Skeletal muscle cell (primary cell): ENCODE measurements at regions not wholly inside any gene's neighbourhood (a gene's known extent, or its start where the extent isn't known, plus 50 kb on each side); places are given as distances from the start of the nearest gene placed in this dataset.
A peak's percentile ranks its signal among the peaks of the same experiment; 100 is the strongest.

Source experiments
- DNase-seq: peaks from one replicate; pipeline ENCODE4 v3.0.0-alpha.2; 2010; ENCODE audit warnings: low read depth
- H3K4me3 ChIP-seq: 2 replicates; pipeline ENCODE4 v1.5.1; 2011; ENCODE audit warnings: low read depth, mild to moderate bottlenecking, control low read depth, low read length, moderate library complexity

- no peak for DNase-seq
- H3K4me3 ChIP-seq, result no peak overlapping the region
Measured at GRCh38 chr4:124329134-124329533, 383.4 kb downstream of the ANKRD50 start.

GRCh38 chr4:124330045-124330444 is 382.5 kb downstream of the ANKRD50 start:
- no peak for DNase-seq
- no peak overlapping the region for H3K4me3 ChIP-seq

GRCh38 chr4:124331781-124332180 is 380.8 kb downstream of the ANKRD50 start:
- no peak for DNase-seq

GRCh38 chr4:124333466-124333865 is 379.1 kb downstream of the ANKRD50 start:
- no peak for DNase-seq
- no peak overlapping the region for H3K4me3 ChIP-seq

More at GRCh38 chr4:124331781-124332180, 380.8 kb downstream of the ANKRD50 start:
- no peak overlapping the region for H3K4me3 ChIP-seq

GRCh38 chr4:124334119-124334518 is 378.4 kb downstream of the ANKRD50 start:
- peak; percentile 76 for DNase-seq
- H3K4me3 ChIP-seq, result no peak overlapping the region

- DNase-seq, result no peak
- no peak overlapping the region for H3K4me3 ChIP-seq
Measured at GRCh38 chr4:124337874-124338273, 374.7 kb downstream of the ANKRD50 start.

GRCh38 chr4:124343661-124344171 is 368.8 kb downstream of the ANKRD50 start:
- no peak for DNase-seq
- no peak overlapping the region for H3K4me3 ChIP-seq

GRCh38 chr4:124372916-124373315 is 339.6 kb downstream of the ANKRD50 start:
- DNase-seq, result no peak
- no peak overlapping the region for H3K4me3 ChIP-seq

GRCh38 chr4:124386163-124386562 is 326.4 kb downstream of the ANKRD50 start:
- no peak overlapping the region for H3K4me3 ChIP-seq
- DNase-seq, result no peak

GRCh38 chr4:124386648-124387047 is 325.9 kb downstream of the ANKRD50 start:
- DNase-seq, result no peak

GRCh38 chr4:124389591-124389990 is 322.9 kb downstream of the ANKRD50 start:
- no peak overlapping the region for H3K4me3 ChIP-seq
- DNase-seq, result no peak

More at GRCh38 chr4:124386648-124387047, 325.9 kb downstream of the ANKRD50 start:
- H3K4me3 ChIP-seq, result no peak overlapping the region

- H3K4me3 ChIP-seq, result no peak overlapping the region
- no peak for DNase-seq
Measured at GRCh38 chr4:124390861-124391260, 321.7 kb downstream of the ANKRD50 start.

- H3K4me3 ChIP-seq, result no peak overlapping the region
- no peak for DNase-seq
Measured at GRCh38 chr4:124396333-124396732, 316.2 kb downstream of the ANKRD50 start.

- H3K4me3 ChIP-seq, result no peak overlapping the region
- no peak for DNase-seq
Measured at GRCh38 chr4:124401606-124402005, 310.9 kb downstream of the ANKRD50 start.

- DNase-seq, result no peak
- no peak overlapping the region for H3K4me3 ChIP-seq
Measured at GRCh38 chr4:124409044-124409443, 303.5 kb downstream of the ANKRD50 start.

- peak; percentile 57 for DNase-seq
- peak overlapping the region; percentile 39 for H3K4me3 ChIP-seq
Measured at GRCh38 chr4:124414276-124415040, 298.1 kb downstream of the ANKRD50 start.

GRCh38 chr4:124415146-124415545 is 297.4 kb downstream of the ANKRD50 start:
- DNase-seq, result peak; percentile 57
- H3K4me3 ChIP-seq, result peak overlapping the region; percentile 39

GRCh38 chr4:124417371-124417770 is 295.2 kb downstream of the ANKRD50 start:
- no peak for DNase-seq

GRCh38 chr4:124420166-124420695 is 292.3 kb downstream of the ANKRD50 start:
- no peak for DNase-seq
- no peak overlapping the region for H3K4me3 ChIP-seq

More at GRCh38 chr4:124417371-124417770, 295.2 kb downstream of the ANKRD50 start:
- H3K4me3 ChIP-seq, result no peak overlapping the region

GRCh38 chr4:124423160-124423559 is 289.4 kb downstream of the ANKRD50 start:
- DNase-seq, result no peak
- H3K4me3 ChIP-seq, result no peak overlapping the region

GRCh38 chr4:124426279-124426678 is 286.3 kb downstream of the ANKRD50 start:
- no peak for DNase-seq
- no peak overlapping the region for H3K4me3 ChIP-seq
